OCI-LY7 (cell line): ENCODE measurements at regions not wholly inside any gene's neighbourhood (a gene's known extent, or its start where the extent isn't known, plus 50 kb on each side); places are given as distances from the start of the nearest gene placed in this dataset.

Experiments
- BruUV-seq: library from RNA; stranded (reverse); fragments of 400-500 nt; replicated peaks from 2 replicates; lab custom pipeline; 2021; lab: Mats Ljungman, UMichigan
- CTCF ChIA-PET: fragments of 300-600 bp; sonication (Branson Sonifier 250); formaldehyde crosslinking; loops from one replicate; lab custom pipeline; 2022; ENCODE audit warnings: antibody characterized with exemption; ENCODE audit not compliant: unreplicated experiment; lab: Charles Lee
- POLR2A ChIA-PET: fragments of 300-600 bp; sonication (Branson Sonifier 250); formaldehyde crosslinking; loops from one replicate; lab custom pipeline; 2022; ENCODE audit warnings: antibody characterized with exemption; lab: Charles Lee
- DNase-seq: peaks from one replicate; pipeline ENCODE4 v3.0.0-alpha.2; 2015; ENCODE audit warnings: low spot score
- H2AFZ ChIP-seq: fragments of 200-600 bp; sonication (generic), shearing (Covaris generic); 2 replicates; pipeline ENCODE4 v1.6.1; 2014; ENCODE audit warnings: mild to moderate bottlenecking, antibody characterized with exemption, low read length, moderate library complexity
- H3K27ac ChIP-seq: fragments of 200-600 bp; sonication (generic); 2 replicates; pipeline ENCODE4 v1.5.1; 2014; ENCODE audit warnings: mixed run types, low read depth, mild to moderate bottlenecking, moderate library complexity, low read length, inconsistent platforms; ENCODE audit not compliant: poor library complexity, severe bottlenecking
- H3K36me3 ChIP-seq: fragments of 200-600 bp; sonication (generic); 2 replicates; pipeline ENCODE4 v1.6.1; 2014; ENCODE audit warnings: mild to moderate bottlenecking, antibody characterized with exemption, low read length, moderate library complexity, mixed read lengths; ENCODE audit not compliant: insufficient read depth
- H3K4me1 ChIP-seq: fragments of 200-600 bp; sonication (generic); 2 replicates; pipeline ENCODE4 v1.5.1; 2014; ENCODE audit warnings: mild to moderate bottlenecking, low read length; ENCODE audit not compliant: insufficient read depth, poor library complexity, severe bottlenecking
- H3K4me2 ChIP-seq: fragments of 200-600 bp; sonication (generic); 2 replicates; pipeline ENCODE4 v1.6.1; 2014; ENCODE audit warnings: mild to moderate bottlenecking, low read length
- H3K4me3 ChIP-seq: fragments of 200-600 bp; sonication (generic); 2 replicates; pipeline ENCODE4 v1.5.1; 2014; ENCODE audit warnings: mild to moderate bottlenecking, low read depth, low read length; ENCODE audit not compliant: poor library complexity, severe bottlenecking
- H3K79me2 ChIP-seq: fragments of 200-600 bp; sonication (generic); 2 replicates; pipeline ENCODE4 v1.6.1; 2016; ENCODE audit warnings: low read depth, mild to moderate bottlenecking, low read length, moderate library complexity, mixed read lengths; ENCODE audit not compliant: insufficient read depth
- H3K9me2 ChIP-seq: fragments of 200-600 bp; sonication (generic); 2 replicates; pipeline ENCODE4 v1.6.1; 2016; ENCODE audit warnings: mild to moderate bottlenecking, low read length, mixed read lengths; ENCODE audit not compliant: insufficient read depth
- H3K9me3 ChIP-seq: fragments of 200-600 bp; sonication (generic); 2 replicates; pipeline ENCODE4 v1.6.1; 2014; ENCODE audit warnings: mild to moderate bottlenecking, mixed run types, low read length, mixed read lengths
- H4K20me1 ChIP-seq: fragments of 200-600 bp; sonication (generic); 2 replicates; pipeline ENCODE4 v1.6.1; 2014; ENCODE audit warnings: mild to moderate bottlenecking, antibody characterized with exemption, low read length, moderate library complexity, mixed read lengths; ENCODE audit not compliant: insufficient read depth
- EZH2phosphoT487 ChIP-seq: fragments of 200-600 bp; sonication (generic); IDR thresholded peaks from 2 replicates; pipeline ENCODE4 v1.6.1; 2018; ENCODE audit warnings: low read depth, borderline replicate concordance, mild to moderate bottlenecking, mixed run types, antibody characterized with exemption, low read length, moderate library complexity, mixed read lengths
- intact Hi-C: fragments of 100-400 bp; cut with micrococcal nuclease; formaldehyde crosslinking; loops from one replicate; pipeline ENCODE4 v1.10.0; 2022; ENCODE audit not compliant: unreplicated experiment
- TF ChIP-seq, protein P1 (sequence below): fragments of 200-600 bp; sonication (generic); conservative IDR thresholded peaks from 2 replicates; pipeline ENCODE4 v1.5.1; 2014; ENCODE audit warnings: mild to moderate bottlenecking, antibody characterized with exemption, low read length, moderate library complexity, mixed read lengths

DNA sequence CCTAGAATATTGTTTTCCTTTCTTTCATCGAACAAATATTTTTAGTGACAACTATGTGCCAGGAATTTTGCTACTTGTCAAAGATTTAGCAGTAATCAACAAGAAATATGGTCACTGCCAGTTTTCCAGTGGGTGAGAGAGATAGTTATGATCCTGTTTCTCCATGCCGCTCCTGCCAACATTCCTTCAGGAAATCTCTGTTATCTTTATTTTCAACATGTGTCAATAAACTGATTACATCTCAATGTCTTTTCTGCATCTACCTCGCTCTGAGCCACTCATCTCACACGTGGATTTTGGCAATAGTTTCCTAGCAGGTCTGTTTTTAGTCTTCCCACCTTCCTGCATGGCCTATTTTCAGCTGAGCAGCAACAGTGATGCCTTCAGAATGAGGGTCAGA lies 650.0 kb upstream of the STXBP6 start:
- Histone ChIP-seq H3K79me2 (no peaks in the 10 kb centered on the region), H4K20me1 (no peaks in the 10 kb centered on the region), H2AFZ (no peak overlapping the region), H3K36me3 (no peaks in the 10 kb centered on the region), H3K4me1 (no peaks in the 10 kb centered on the region), H3K4me2 (no peak overlapping the region), H3K27ac (no peak overlapping the region), H3K4me3 (no peak overlapping the region), H3K9me2 (no peaks in the 10 kb centered on the region), H3K9me3 (no peaks in the 10 kb centered on the region)
- intact Hi-C loops = no loop called here
- no peak for DNase-seq
- CTCF ChIA-PET = no interaction called here
- TF ChIP-seq, protein P1, sequence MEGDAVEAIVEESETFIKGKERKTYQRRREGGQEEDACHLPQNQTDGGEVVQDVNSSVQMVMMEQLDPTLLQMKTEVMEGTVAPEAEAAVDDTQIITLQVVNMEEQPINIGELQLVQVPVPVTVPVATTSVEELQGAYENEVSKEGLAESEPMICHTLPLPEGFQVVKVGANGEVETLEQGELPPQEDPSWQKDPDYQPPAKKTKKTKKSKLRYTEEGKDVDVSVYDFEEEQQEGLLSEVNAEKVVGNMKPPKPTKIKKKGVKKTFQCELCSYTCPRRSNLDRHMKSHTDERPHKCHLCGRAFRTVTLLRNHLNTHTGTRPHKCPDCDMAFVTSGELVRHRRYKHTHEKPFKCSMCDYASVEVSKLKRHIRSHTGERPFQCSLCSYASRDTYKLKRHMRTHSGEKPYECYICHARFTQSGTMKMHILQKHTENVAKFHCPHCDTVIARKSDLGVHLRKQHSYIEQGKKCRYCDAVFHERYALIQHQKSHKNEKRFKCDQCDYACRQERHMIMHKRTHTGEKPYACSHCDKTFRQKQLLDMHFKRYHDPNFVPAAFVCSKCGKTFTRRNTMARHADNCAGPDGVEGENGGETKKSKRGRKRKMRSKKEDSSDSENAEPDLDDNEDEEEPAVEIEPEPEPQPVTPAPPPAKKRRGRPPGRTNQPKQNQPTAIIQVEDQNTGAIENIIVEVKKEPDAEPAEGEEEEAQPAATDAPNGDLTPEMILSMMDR = no peak
- no peak for TF ChIP-seq EZH2phosphoT487
- no TSS peak for BruUV-seq
- POLR2A ChIA-PET = no interaction called here

DNA sequence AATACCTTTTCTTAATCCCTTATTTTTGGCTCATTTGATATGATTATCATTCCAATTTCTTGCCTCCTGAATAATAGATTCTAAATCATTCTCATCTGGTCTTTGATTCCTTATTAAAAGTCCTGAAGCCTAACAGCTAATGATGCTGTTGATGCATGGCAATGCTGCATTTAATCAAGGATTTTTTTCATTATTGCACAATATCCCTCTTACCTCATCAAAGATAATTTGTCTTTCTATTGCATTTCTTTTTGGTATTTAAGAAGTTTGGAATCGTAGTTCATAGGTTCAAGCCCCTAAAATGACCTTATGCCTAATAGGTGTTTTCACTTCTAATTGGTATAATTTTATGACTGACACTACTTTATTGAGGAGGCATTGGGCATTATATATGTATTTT lies 648.2 kb upstream of the STXBP6 start:
- Histone ChIP-seq H3K4me3 (no peak overlapping the region), H3K79me2 (no peaks in the 10 kb centered on the region), H3K4me2 (no peak overlapping the region), H4K20me1 (no peaks in the 10 kb centered on the region), H3K27ac (no peak overlapping the region), H3K36me3 (no peaks in the 10 kb centered on the region), H3K9me2 (no peaks in the 10 kb centered on the region), H3K4me1 (no peaks in the 10 kb centered on the region), H2AFZ (no peak overlapping the region), H3K9me3 (no peaks in the 10 kb centered on the region)
- DNase-seq = no peak
- BruUV-seq = no TSS peak
- POLR2A ChIA-PET = interaction anchor here (0.6 to 0.9 kb wide), 2 partner anchors 17 to 1624 kb away, joined by 3 to 4 read pairs; no protein-coding TSS in a partner anchor
- CTCF ChIA-PET = no interaction called here
- TF ChIP-seq EZH2phosphoT487 = no peak
- TF ChIP-seq, protein P1 = no peak
- intact Hi-C loops = no loop called here

DNA sequence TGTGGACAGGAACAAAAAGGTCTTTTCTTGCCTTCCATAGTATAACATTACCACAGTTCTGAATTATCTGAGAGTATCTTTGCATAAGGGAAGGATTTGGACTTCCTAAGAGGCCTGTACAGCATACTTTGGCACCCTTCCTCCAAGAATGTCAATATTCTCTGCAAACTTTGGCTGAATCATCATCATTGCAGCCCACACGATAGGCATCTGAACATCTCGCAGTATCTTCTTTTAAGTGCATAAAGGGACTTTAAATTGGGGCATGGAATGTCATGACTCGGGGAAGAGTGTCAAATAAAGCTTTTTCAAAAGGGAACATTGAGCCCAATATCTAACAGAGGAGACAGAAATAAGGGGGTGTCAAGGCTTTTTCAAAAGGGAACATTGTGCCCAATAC lies 646.2 kb upstream of the STXBP6 start:
- H3K4me3 ChIP-seq = no peak overlapping the region
- DNase-seq = no peak
- no peaks in the 10 kb centered on the region for H3K9me3 ChIP-seq
- no peaks in the 10 kb centered on the region for H3K36me3 ChIP-seq
- H4K20me1 ChIP-seq = no peaks in the 10 kb centered on the region
- TF ChIP-seq, protein P1 = no peak
- no peak for TF ChIP-seq EZH2phosphoT487
- ChIA-PET POLR2A (no interaction called here), CTCF (no interaction called here)
- BruUV-seq = no TSS peak
- no peaks in the 10 kb centered on the region for H3K79me2 ChIP-seq
- H2AFZ ChIP-seq = no peak overlapping the region
- intact Hi-C loops = no loop called here
- no peak overlapping the region for H3K4me2 ChIP-seq
- H3K4me1 ChIP-seq = no peaks in the 10 kb centered on the region
- H3K27ac ChIP-seq = no peak overlapping the region
- H3K9me2 ChIP-seq = no peaks in the 10 kb centered on the region
